GM12878 (cell line): ENCODE measurements at regions not wholly inside any gene's neighbourhood (a gene's known extent, or its start where the extent isn't known, plus 50 kb on each side); places are given as distances from the start of the nearest gene placed in this dataset.

Experiments used
- ATAC-seq: fragments of 200-7000 bp; cut with Tn5 transposase; 3 replicates; pipeline ENCODE4 v1.9.1; 2020; ENCODE audit warnings: mild to moderate bottlenecking, moderate library complexity
- BruUV-seq: library from RNA; stranded (reverse); fragments of 400-500 nt; replicated peaks from 2 replicates; lab custom pipeline; 2021; lab: Mats Ljungman, UMichigan
- CTCF ChIA-PET: fragments of 300-600 bp; sonication (Branson Sonifier 250); formaldehyde crosslinking; extraction: SDS; loops from one replicate; lab custom pipeline; 2021; ENCODE audit warnings: inconsistent platforms; lab: Yijun Ruan, JAX
- POLR2A ChIA-PET: fragments of 350-600 bp; formaldehyde crosslinking; extraction: SDS; loops from one replicate; lab custom pipeline; 2021; ENCODE audit warnings: inconsistent platforms; lab: Charles Lee
- RAD21 ChIA-PET: fragments of 300-600 bp; sonication (Branson Sonifier 250); formaldehyde crosslinking; loops from one replicate; lab custom pipeline; 2023; ENCODE audit warnings: antibody characterized with exemption; ENCODE audit not compliant: unreplicated experiment; lab: Charles Lee
- SMC1A ChIA-PET: fragments of 300-600 bp; sonication (Branson Sonifier 250); formaldehyde crosslinking; loops from one replicate; lab custom pipeline; 2023; ENCODE audit not compliant: unreplicated experiment, uncharacterized antibody; lab: Charles Lee
- DNase-seq: peaks from one replicate; pipeline ENCODE4 v3.0.0-alpha.2; 2011; ENCODE audit warnings: low read depth, low spot score
- FAIRE-seq: peaks from 3 replicates; lab custom pipeline; 2011; peaks lifted over from hg19 to GRCh38; lab: Jason Lieb, UNC
- H2AFZ ChIP-seq: 2 replicates; pipeline ENCODE4 v1.6.0; 2011; ENCODE audit warnings: low read depth, low read length, control low read depth; ENCODE audit not compliant: control insufficient read depth
- H3K27ac ChIP-seq: 2 replicates; pipeline ENCODE4 v1.5.1; 2011; ENCODE audit warnings: control low read depth; ENCODE audit not compliant: control insufficient read depth, insufficient read depth
- H3K27me3 ChIP-seq, 2 experiments: replicated peaks in 1 of 2; 2 replicates each; pipeline versions ENCODE4 v1.6.0 to v1.6.1; 2011; ENCODE audit warnings: low read length in 1 of 2; ENCODE audit not compliant: control insufficient read depth in 2 of 2, insufficient read depth in 2 of 2
- H3K36me3 ChIP-seq, 2 experiments: 2 replicates each; pipeline ENCODE4 v1.5.1; 2011; ENCODE audit warnings: low read length in 1 of 2; ENCODE audit not compliant: control insufficient read depth in 2 of 2, insufficient read depth in 2 of 2
- H3K4me1 ChIP-seq: 2 replicates; pipeline ENCODE4 v1.6.1; 2011; ENCODE audit warnings: mild to moderate bottlenecking, low read length, moderate library complexity, mixed read lengths; ENCODE audit not compliant: control insufficient read depth, insufficient read depth
- H3K4me2 ChIP-seq: 2 replicates; pipeline ENCODE4 v1.6.0; 2011; ENCODE audit warnings: control low read depth; ENCODE audit not compliant: control insufficient read depth, insufficient read depth
- H3K4me3 ChIP-seq: fragments of 200-600 bp; sonication (generic); 2 replicates; pipeline ENCODE4 v1.5.1; 2016
- H3K79me2 ChIP-seq: 2 replicates; pipeline ENCODE4 v1.6.0; 2011; ENCODE audit warnings: low read length; ENCODE audit not compliant: control insufficient read depth, insufficient read depth
- H3K9ac ChIP-seq: 2 replicates; pipeline ENCODE4 v1.8.0; 2011; ENCODE audit warnings: low read length, control low read depth, mixed read lengths; ENCODE audit not compliant: control insufficient read depth, insufficient read depth
- H3K9me3 ChIP-seq: replicated peaks from 3 replicates; pipeline ENCODE4 v1.5.1; 2011; ENCODE audit warnings: mild to moderate bottlenecking, low read length; ENCODE audit not compliant: control insufficient read depth, insufficient read depth
- H4K20me1 ChIP-seq: 2 replicates; pipeline ENCODE4 v1.6.0; 2011; ENCODE audit not compliant: control insufficient read depth, insufficient read depth
- ATF2 ChIP-seq: IDR thresholded peaks from 2 replicates; pipeline ENCODE4 v1.6.1; 2012; ENCODE audit warnings: low read length, inconsistent platforms
- EZH2 ChIP-seq: IDR thresholded peaks from 2 replicates; pipeline ENCODE4 v1.6.1; 2012; ENCODE audit warnings: low read depth, mild to moderate bottlenecking, control low read depth, inconsistent platforms, low read length, borderline replicate concordance; ENCODE audit not compliant: control insufficient read depth
- FOXK2 ChIP-seq: fragments of 450-650 bp; IDR thresholded peaks from 2 replicates; pipeline ENCODE4 v1.6.1; 2017; ENCODE audit warnings: mild to moderate bottlenecking, moderate library complexity
- KAT2A ChIP-seq: conservative IDR thresholded peaks from 2 replicates; pipeline ENCODE4 v1.6.1; 2011; ENCODE audit warnings: low read depth, low read length; ENCODE audit not compliant: control insufficient read depth
- SREBF2 ChIP-seq: IDR thresholded peaks from 2 replicates; pipeline ENCODE4 v1.6.1; 2012; ENCODE audit warnings: mild to moderate bottlenecking, low read length
- USF2 ChIP-seq: IDR thresholded peaks from 2 replicates; pipeline ENCODE4 v1.6.1; 2011; ENCODE audit warnings: low read depth, low read length, improper control_type of control experiment, borderline replicate concordance
- ZNF592 ChIP-seq: fragments of 450-650 bp; IDR thresholded peaks from 2 replicates; pipeline ENCODE4 v1.6.1; 2017; ENCODE audit warnings: mild to moderate bottlenecking, moderate library complexity
- WGBS: methylation state at CpG from one replicate; pipeline ENCODE4 v1.1.6; 2016; ENCODE audit warnings: low lambda C conversion rate; ENCODE audit not compliant: insufficient replicate concordance, insufficient coverage; ENCODE audit errors: missing lambda C conversion rate; 5-methylcytosine and 5-hydroxymethylcytosine counted together
- in situ Hi-C: fragments of 300-500 bp; cut with MboI; formaldehyde crosslinking; loops from 9 replicates; pipeline ENCODE4 v1.14.3; 2018; ENCODE audit warnings: mixed read lengths
- intact Hi-C: fragments of 100-400 bp; cut with micrococcal nuclease; formaldehyde crosslinking; loops from one replicate; pipeline ENCODE4 v1.14.2; 2022; ENCODE audit not compliant: unreplicated experiment

- intact Hi-C loops (loop anchor here (5.0 kb wide), 1 partner anchor 1562 kb away; no protein-coding TSS in a partner anchor), in situ Hi-C loops (loop anchor here (10.0 kb wide), 1 partner anchor 114 kb away; no protein-coding TSS in a partner anchor)
- BruUV-seq = no TSS peak
- Histone ChIP-seq H3K9me3 (no peaks in the 10 kb centered on the region), H3K27me3 (no peaks in the 10 kb centered on the region; a peak in 1 of 4 replicates), H2AFZ (no peak overlapping the region), H3K4me2 (no peak overlapping the region), H3K27ac (no peak overlapping the region), H3K9ac (no peak overlapping the region), H4K20me1 (no peaks in the 10 kb centered on the region), H3K79me2 (no peaks in the 10 kb centered on the region), H3K4me3 (no peak overlapping the region), H3K4me1 (no peaks in the 10 kb centered on the region), H3K36me3 (no peaks in the 10 kb centered on the region)
- 22% methylated on average over 3 of the region's 3 CpGs for WGBS
- ATAC-seq = no peak
- POLR2A ChIA-PET = no interaction called here
- no peak for FAIRE-seq
- RAD21 ChIA-PET = no interaction called here
- SMC1A ChIA-PET = no interaction called here
- CTCF ChIA-PET = interaction anchor here (0.7 kb wide), 1 partner anchor 157 kb away, joined by 4 read pairs; no protein-coding TSS in a partner anchor
- no peak for DNase-seq
- TF ChIP-seq KAT2A (no peak), EZH2 (no peak), ZNF592 (no peak), FOXK2 (no peak), ATF2 (no peak), SREBF2 (no peak), USF2 (no peak)
These were observed 196.9 kb downstream of the INO80D start for GRCh38 chr2:205889114-205889513.
